ENCODE measurements at regions not wholly inside any gene's neighbourhood (a gene's known extent, or its start where the extent isn't known, plus 50 kb on each side); places are given as distances from the start of the nearest gene placed in this dataset.

- no peak overlapping the region for H3K27ac ChIP-seq (ENCODE audit: low read depth, low read length)
- Mint-ChIP-seq H3K27ac (no peak overlapping the region), H3K4me1 (no peaks in the 10 kb centered on the region), H3K36me3 (no peaks in the 10 kb centered on the region), H3K27me3 (peaks cover 3 to 7% of the 10 kb centered on the region in 2 donors), H3K4me3 (no peak overlapping the region), H3K9me3 (no peaks in the 10 kb centered on the region)
- DNase-seq, result no peak
- no peaks in the 10 kb centered on the region for H3K27me3 ChIP-seq (ENCODE audit: insufficient read depth, low read length, poor library complexity, severe bottlenecking)
- POLR2A ChIA-PET, result no interaction called here
- no peaks in the 10 kb centered on the region for H3K36me3 ChIP-seq (ENCODE audit: insufficient read depth, low read length)
- H3K9me3 ChIP-seq (ENCODE audit: low read length), result no peaks in the 10 kb centered on the region
- no peaks in the 10 kb centered on the region for H3K4me1 ChIP-seq (ENCODE audit: insufficient read depth, low read length)
- CTCF ChIA-PET, result no interaction called here
- H3K4me3 ChIP-seq (ENCODE audit: low read length), result no peak overlapping the region
Measured at GRCh38 chr20:48194583-48194982, 409.3 kb upstream of the SULF2 start.

- Histone ChIP-seq H3K4me3 (ENCODE audit: low read length) (no peak overlapping the region), H3K27me3 (ENCODE audit: insufficient read depth, low read length, poor library complexity, severe bottlenecking) (no peaks in the 10 kb centered on the region)
- CTCF ChIA-PET, result no interaction called here
Measured at GRCh38 chr20:48193627-48194425, 408.5 kb upstream of the SULF2 start.

DNA sequence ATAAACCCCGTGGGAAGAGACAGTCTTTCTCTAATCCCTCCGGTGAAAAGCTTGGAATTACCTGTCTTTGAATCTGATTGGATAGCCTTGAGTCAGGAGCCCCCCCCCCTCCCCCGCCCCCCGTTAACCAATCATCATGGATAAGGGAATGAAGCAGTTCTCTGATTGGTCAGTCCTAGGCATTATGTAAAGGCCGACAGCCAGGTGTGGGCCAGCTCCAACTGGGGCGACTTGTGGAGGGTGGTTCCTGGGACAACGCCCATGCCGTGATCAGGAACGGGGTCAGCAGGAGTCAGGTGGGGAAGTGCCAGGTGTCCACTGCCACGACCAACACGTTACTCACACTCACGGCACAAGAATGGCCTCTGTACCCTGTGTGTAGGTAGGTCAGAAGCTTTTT, 406.8 kb upstream of the SULF2 start:
- Histone ChIP-seq H3K27me3 (ENCODE audit: insufficient read depth, low read length, poor library complexity, severe bottlenecking) (no peaks in the 10 kb centered on the region), H3K9me3 (ENCODE audit: low read length) (no peaks in the 10 kb centered on the region), H3K4me3 (ENCODE audit: low read length) (no peak overlapping the region), H3K36me3 (ENCODE audit: insufficient read depth, low read length) (no peaks in the 10 kb centered on the region), H3K4me1 (ENCODE audit: insufficient read depth, low read length) (no peaks in the 10 kb centered on the region), H3K27ac (ENCODE audit: low read depth, low read length) (no peak overlapping the region)
- peaks cover 7 to 13% of the 10 kb centered on the region in 2 donors for H3K27me3 Mint-ChIP-seq
- no peaks in the 10 kb centered on the region for H3K9me3 Mint-ChIP-seq
- ChIA-PET CTCF (no interaction called here), POLR2A (no interaction called here)
- no peak overlapping the region for H3K27ac Mint-ChIP-seq
- no peak for DNase-seq
- no peaks in the 10 kb centered on the region for H3K36me3 Mint-ChIP-seq
- no peak overlapping the region for H3K4me3 Mint-ChIP-seq
- no peaks in the 10 kb centered on the region for H3K4me1 Mint-ChIP-seq

More at GRCh38 chr20:48193627-48194425, 408.5 kb upstream of the SULF2 start:
- H3K36me3 ChIP-seq (ENCODE audit: insufficient read depth, low read length), result no peaks in the 10 kb centered on the region
- H3K36me3 Mint-ChIP-seq, result no peaks in the 10 kb centered on the region
- no peaks in the 10 kb centered on the region for H3K9me3 Mint-ChIP-seq
- POLR2A ChIA-PET, result no interaction called here
- H3K9me3 ChIP-seq (ENCODE audit: low read length), result no peaks in the 10 kb centered on the region
- no peaks in the 10 kb centered on the region for H3K4me1 Mint-ChIP-seq
- no peak for DNase-seq
- H3K27me3 Mint-ChIP-seq, result peaks cover 3 to 12% of the 10 kb centered on the region in 2 donors
- no peak overlapping the region for H3K27ac Mint-ChIP-seq
- no peak overlapping the region for H3K4me3 Mint-ChIP-seq
- no peaks in the 10 kb centered on the region for H3K4me1 ChIP-seq (ENCODE audit: insufficient read depth, low read length)
- no peak overlapping the region for H3K27ac ChIP-seq (ENCODE audit: low read depth, low read length)

DNA sequence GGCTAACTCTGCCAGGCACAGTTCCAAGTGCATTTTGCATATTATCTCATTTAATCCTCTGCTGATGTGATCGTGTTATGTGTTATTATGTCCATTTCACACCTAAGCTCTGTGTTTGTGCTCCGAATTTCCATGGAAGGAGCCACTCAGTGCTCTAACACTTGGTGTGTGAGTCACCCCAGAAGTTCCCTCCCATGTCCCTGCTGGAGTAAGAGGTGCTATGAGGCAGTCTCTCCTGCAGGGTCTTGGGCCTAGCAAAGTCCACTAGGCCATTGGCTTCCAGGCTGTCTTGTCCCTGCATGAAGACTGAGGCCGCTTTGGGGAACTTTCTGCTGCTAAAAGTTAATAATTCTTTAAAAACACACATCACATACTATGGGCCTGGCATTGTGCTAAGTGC, 405.9 kb upstream of the SULF2 start:
- no peaks in the 10 kb centered on the region for H3K4me1 ChIP-seq (ENCODE audit: insufficient read depth, low read length)
- H3K27me3 ChIP-seq (ENCODE audit: insufficient read depth, low read length, poor library complexity, severe bottlenecking), result no peaks in the 10 kb centered on the region
- Mint-ChIP-seq H3K9me3 (no peaks in the 10 kb centered on the region), H3K4me1 (no peaks in the 10 kb centered on the region), H3K36me3 (no peaks in the 10 kb centered on the region), H3K27ac (no peak overlapping the region), H3K27me3 (peaks cover 7 to 13% of the 10 kb centered on the region in 2 donors), H3K4me3 (no peak overlapping the region)
- ChIA-PET CTCF (no interaction called here), POLR2A (no interaction called here)
- no peak for DNase-seq
- H3K27ac ChIP-seq (ENCODE audit: low read depth, low read length), result no peak overlapping the region
- H3K36me3 ChIP-seq (ENCODE audit: insufficient read depth, low read length), result no peaks in the 10 kb centered on the region
- no peaks in the 10 kb centered on the region for H3K9me3 ChIP-seq (ENCODE audit: low read length)
- H3K4me3 ChIP-seq (ENCODE audit: low read length), result no peak overlapping the region

DNA sequence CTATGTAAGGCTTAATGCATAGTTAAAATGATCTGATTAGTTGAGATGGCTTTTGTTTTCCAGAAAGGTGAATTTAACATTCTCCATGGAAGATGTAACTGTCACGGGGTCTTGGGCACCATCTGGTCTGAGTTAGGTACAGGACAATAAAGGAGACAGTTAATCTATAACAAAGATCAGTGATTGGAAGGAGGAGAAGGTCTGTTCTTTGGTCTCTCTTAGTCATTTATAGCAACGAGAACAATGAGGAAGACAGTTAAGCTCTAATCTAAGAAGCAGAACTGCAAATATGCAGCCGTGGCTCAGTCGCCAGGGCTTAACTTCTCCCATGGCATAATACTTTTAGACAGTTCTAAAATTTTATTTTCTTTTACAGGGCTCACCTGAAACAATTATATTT, 405.5 kb upstream of the SULF2 start:
- no peaks in the 10 kb centered on the region for H3K36me3 ChIP-seq (ENCODE audit: insufficient read depth, low read length)
- no peak overlapping the region for H3K4me3 Mint-ChIP-seq
- peaks cover 7 to 13% of the 10 kb centered on the region in 2 donors for H3K27me3 Mint-ChIP-seq
- no peaks in the 10 kb centered on the region for H3K9me3 Mint-ChIP-seq
- H3K36me3 Mint-ChIP-seq, result no peaks in the 10 kb centered on the region
- no peaks in the 10 kb centered on the region for H3K4me1 Mint-ChIP-seq
- H3K27me3 ChIP-seq (ENCODE audit: insufficient read depth, low read length, poor library complexity, severe bottlenecking), result no peaks in the 10 kb centered on the region
- DNase-seq, result no peak
- ChIA-PET CTCF (no interaction called here), POLR2A (no interaction called here)
- no peak overlapping the region for H3K27ac Mint-ChIP-seq
- no peaks in the 10 kb centered on the region for H3K4me1 ChIP-seq (ENCODE audit: insufficient read depth, low read length)
- H3K9me3 ChIP-seq (ENCODE audit: low read length), result no peaks in the 10 kb centered on the region
- no peak overlapping the region for H3K27ac ChIP-seq (ENCODE audit: low read depth, low read length)
- no peak overlapping the region for H3K4me3 ChIP-seq (ENCODE audit: low read length)

GRCh38 chr20:48189181-48189580, 403.9 kb upstream of the SULF2 start:
- H3K4me1 Mint-ChIP-seq, result no peaks in the 10 kb centered on the region
- no peaks in the 10 kb centered on the region for H3K36me3 ChIP-seq (ENCODE audit: insufficient read depth, low read length)
- no peaks in the 10 kb centered on the region for H3K9me3 ChIP-seq (ENCODE audit: low read length)
- H3K9me3 Mint-ChIP-seq, result no peaks in the 10 kb centered on the region
- DNase-seq, result no peak
- no peak overlapping the region for H3K27ac Mint-ChIP-seq
- ChIA-PET POLR2A (no interaction called here), CTCF (no interaction called here)
- no peak overlapping the region for H3K4me3 Mint-ChIP-seq
- H3K27me3 Mint-ChIP-seq, result peaks cover 7 to 13% of the 10 kb centered on the region in 2 donors
- no peaks in the 10 kb centered on the region for H3K4me1 ChIP-seq (ENCODE audit: insufficient read depth, low read length)
- no peaks in the 10 kb centered on the region for H3K27me3 ChIP-seq (ENCODE audit: insufficient read depth, low read length, poor library complexity, severe bottlenecking)
- no peaks in the 10 kb centered on the region for H3K36me3 Mint-ChIP-seq
- H3K4me3 ChIP-seq (ENCODE audit: low read length), result no peak overlapping the region
- H3K27ac ChIP-seq (ENCODE audit: low read depth, low read length), result no peak overlapping the region

DNA sequence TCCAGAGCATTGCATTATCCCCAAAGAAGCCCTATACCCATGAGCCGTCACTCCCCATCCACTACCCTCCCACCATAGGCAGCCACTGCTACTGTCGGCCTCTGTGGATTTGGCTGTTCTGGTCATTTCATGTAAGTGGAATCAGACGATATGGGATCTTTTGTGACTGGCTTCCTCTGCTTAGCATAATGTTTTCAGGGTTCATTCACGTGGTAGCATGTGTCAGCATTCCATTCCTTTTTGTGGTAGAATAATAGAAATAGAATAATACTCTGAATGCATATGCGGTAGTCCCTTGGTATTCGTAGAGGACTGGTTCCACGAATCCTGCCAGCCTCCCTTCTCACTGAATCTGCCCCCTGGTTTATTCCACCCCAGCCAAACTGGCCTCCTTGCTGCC, 402.6 kb upstream of the SULF2 start:
- H3K4me1 Mint-ChIP-seq, result no peaks in the 10 kb centered on the region
- H3K4me1 ChIP-seq (ENCODE audit: insufficient read depth, low read length), result no peaks in the 10 kb centered on the region

DNA sequence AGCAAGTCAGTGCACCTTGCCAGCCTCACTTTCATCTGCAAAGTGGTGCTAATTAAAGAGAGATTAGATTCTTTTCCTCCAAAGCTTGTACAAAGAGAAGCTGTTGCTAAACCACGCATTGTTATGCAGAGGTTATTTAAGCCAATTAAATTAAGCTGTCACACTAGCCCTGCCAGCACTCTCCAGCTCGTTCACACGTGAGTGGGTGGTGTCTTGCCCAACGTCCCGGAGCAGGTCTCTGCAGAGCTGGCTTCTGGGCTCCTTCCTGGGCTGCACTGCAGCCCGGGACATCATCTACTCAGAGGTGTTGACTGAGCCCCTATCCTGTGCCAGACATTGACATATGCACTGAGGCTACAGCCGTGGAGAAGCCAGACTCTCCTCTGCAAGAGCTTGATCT, 401.6 kb upstream of the SULF2 start:
- Mint-ChIP-seq H3K9me3 (no peaks in the 10 kb centered on the region), H3K4me1 (no peaks in the 10 kb centered on the region), H3K27me3 (peaks cover 4 to 13% of the 10 kb centered on the region in 2 donors), H3K4me3 (no peak overlapping the region), H3K36me3 (no peaks in the 10 kb centered on the region), H3K27ac (no peak overlapping the region)
- POLR2A ChIA-PET, result no interaction called here
- no peak for DNase-seq
- Histone ChIP-seq H3K9me3 (ENCODE audit: low read length) (no peaks in the 10 kb centered on the region), H3K36me3 (ENCODE audit: insufficient read depth, low read length) (no peaks in the 10 kb centered on the region), H3K4me3 (ENCODE audit: low read length) (no peak overlapping the region), H3K4me1 (ENCODE audit: insufficient read depth, low read length) (no peaks in the 10 kb centered on the region), H3K27ac (ENCODE audit: low read depth, low read length) (no peak overlapping the region), H3K27me3 (ENCODE audit: insufficient read depth, low read length, poor library complexity, severe bottlenecking) (no peaks in the 10 kb centered on the region)
- CTCF ChIA-PET, result no interaction called here

More for the DNA sequence above, 402.6 kb upstream of the SULF2 start:
- Mint-ChIP-seq H3K36me3 (no peaks in the 10 kb centered on the region), H3K27me3 (peaks cover 5 to 13% of the 10 kb centered on the region in 2 donors), H3K4me3 (no peak overlapping the region), H3K9me3 (no peaks in the 10 kb centered on the region), H3K27ac (no peak overlapping the region)
- Histone ChIP-seq H3K36me3 (ENCODE audit: insufficient read depth, low read length) (no peaks in the 10 kb centered on the region), H3K9me3 (ENCODE audit: low read length) (no peaks in the 10 kb centered on the region), H3K4me3 (ENCODE audit: low read length) (no peak overlapping the region), H3K27ac (ENCODE audit: low read depth, low read length) (no peak overlapping the region), H3K27me3 (ENCODE audit: insufficient read depth, low read length, poor library complexity, severe bottlenecking) (no peaks in the 10 kb centered on the region)
- ChIA-PET POLR2A (no interaction called here), CTCF (no interaction called here)
- DNase-seq, result no peak
